ENCODE measurements at regions not wholly inside any gene's neighbourhood (a gene's known extent, or its start where the extent isn't known, plus 50 kb on each side); places are given as distances from the start of the nearest gene placed in this dataset.
"Not testable (repeated sequence)": the region's sequence is repeated elsewhere in the genome, so short reads cannot be mapped to it uniquely, and the experiment has no call there.

GRCh38 chr10:8835453-8836167, 781.1 kb downstream of the GATA3 start:
- no peak for DNase-seq

GRCh38 chr10:8840356-8840755, 785.9 kb downstream of the GATA3 start:
- no peak for DNase-seq

GRCh38 chr10:8844141-8844540, 789.7 kb downstream of the GATA3 start:
- DNase-seq, result no peak

- no peak for DNase-seq
Observed at GRCh38 chr10:8852546-8852945, 798.1 kb downstream of the GATA3 start.

- no peak for DNase-seq
Observed at GRCh38 chr10:8853048-8853447, 798.6 kb downstream of the GATA3 start.

GRCh38 chr10:8868924-8869323, 814.4 kb downstream of the GATA3 start:
- not testable (repeated sequence) for DNase-seq

GRCh38 chr10:8873310-8873709, 818.8 kb downstream of the GATA3 start:
- DNase-seq, result no peak

- no peak for DNase-seq
Observed at GRCh38 chr10:8874268-8874667, 819.8 kb downstream of the GATA3 start.

GRCh38 chr10:8874972-8875371, 820.5 kb downstream of the GATA3 start:
- no peak for DNase-seq

GRCh38 chr10:8876171-8876570, 821.7 kb downstream of the GATA3 start:
- DNase-seq, result no peak

GRCh38 chr10:8889538-8889937, 835.0 kb downstream of the GATA3 start:
- DNase-seq, result no peak

- no peak for DNase-seq
Observed at GRCh38 chr10:8893102-8893501, 838.6 kb downstream of the GATA3 start.

GRCh38 chr10:8894148-8894547, 839.7 kb downstream of the GATA3 start:
- no peak for DNase-seq

- DNase-seq, result peak; percentile 9
Observed at GRCh38 chr10:8897769-8898168, 843.3 kb downstream of the GATA3 start.

- DNase-seq, result peak; percentile 32
Observed at GRCh38 chr10:8898745-8899330, 844.4 kb downstream of the GATA3 start.

GRCh38 chr10:8902926-8903325, 848.4 kb downstream of the GATA3 start:
- DNase-seq, result no peak

GRCh38 chr10:8908013-8908412, 853.5 kb downstream of the GATA3 start:
- no peak for DNase-seq

GRCh38 chr10:8910314-8910713, 855.8 kb downstream of the GATA3 start:
- DNase-seq, result no peak

- no peak for DNase-seq
Observed at GRCh38 chr10:8911032-8911431, 856.5 kb downstream of the GATA3 start.

GRCh38 chr10:8912108-8912507, 857.6 kb downstream of the GATA3 start:
- no peak for DNase-seq

GRCh38 chr10:8913720-8914119, 859.2 kb downstream of the GATA3 start:
- DNase-seq, result no peak

- no peak for DNase-seq
Observed at GRCh38 chr10:8919280-8919679, 864.8 kb downstream of the GATA3 start.

GRCh38 chr10:8921568-8921967, 867.1 kb downstream of the GATA3 start:
- DNase-seq, result no peak

- DNase-seq, result no peak
Observed at GRCh38 chr10:8923096-8923495, 868.6 kb downstream of the GATA3 start.

GRCh38 chr10:8927705-8928104, 873.2 kb downstream of the GATA3 start:
- DNase-seq, result no peak

Data from CD4-positive, alpha-beta T cell treated with Interleukin-12 subunit alpha and Interleukin-12 subunit beta, for 1 hour (primary cell).